SW 1271 (cell line): ENCODE measurements at regions not wholly inside any gene's neighbourhood (a gene's known extent, or its start where the extent isn't known, plus 50 kb on each side); places are given as distances from the start of the nearest gene placed in this dataset.
"Not testable (repeated sequence)": the region's sequence is repeated elsewhere in the genome, so short reads cannot be mapped to it uniquely, and the experiment has no call there.

Experiments used
- DNase-seq, 2 experiments: peaks; one replicate each; lab custom pipeline; 2025; lab: John Stamatoyannopoulos, UW

DNA sequence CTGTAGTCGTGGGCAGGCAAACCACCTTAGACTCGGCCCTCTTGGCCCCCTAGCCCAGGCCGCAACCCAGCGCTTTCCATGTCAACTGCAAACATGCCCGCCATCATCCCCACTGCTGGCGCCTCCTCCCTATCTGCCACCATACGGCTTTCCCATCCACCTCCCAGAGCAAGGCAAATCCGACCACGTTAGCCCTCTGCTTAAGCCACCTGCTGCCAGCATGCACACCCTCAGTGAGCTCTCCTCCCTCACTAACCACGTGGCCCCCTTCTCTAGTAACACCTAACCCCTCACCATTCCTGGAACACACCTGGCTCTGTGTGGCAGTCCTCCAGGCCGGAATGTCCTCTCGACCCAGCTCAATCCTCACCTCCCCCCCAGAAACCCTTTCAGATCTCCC is 534.8 kb downstream of the TP53TG3F start:
- DNase-seq: not testable (repeated sequence)

GRCh38 chr16:33995821-33996372 is 536.5 kb downstream of the TP53TG3F start:
- not testable (repeated sequence) for DNase-seq

DNA sequence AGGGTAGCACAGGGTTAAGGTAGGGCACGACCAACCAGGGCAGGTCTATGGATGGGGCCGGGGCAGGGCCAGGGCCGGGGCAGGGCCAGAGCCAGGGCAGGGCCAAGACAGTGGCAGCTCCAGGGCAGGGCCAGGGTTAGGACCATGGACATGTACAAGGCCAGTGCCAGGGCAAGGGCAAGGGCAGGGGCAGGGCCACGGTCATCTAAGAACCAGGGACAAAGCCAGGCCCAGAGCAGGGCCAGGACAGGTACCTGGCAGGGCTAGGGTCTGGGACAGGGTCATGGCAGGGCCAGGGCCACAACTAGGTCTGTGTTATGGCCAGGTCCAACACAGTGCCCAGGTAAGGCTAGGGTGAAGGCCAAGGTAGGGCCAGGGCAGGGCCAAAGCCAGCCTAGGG is 541.8 kb downstream of the TP53TG3F start:
- DNase-seq: not testable (repeated sequence)

- DNase-seq: not testable (repeated sequence)
Measured at GRCh38 chr16:34001961-34002360, 542.5 kb downstream of the TP53TG3F start.

DNA sequence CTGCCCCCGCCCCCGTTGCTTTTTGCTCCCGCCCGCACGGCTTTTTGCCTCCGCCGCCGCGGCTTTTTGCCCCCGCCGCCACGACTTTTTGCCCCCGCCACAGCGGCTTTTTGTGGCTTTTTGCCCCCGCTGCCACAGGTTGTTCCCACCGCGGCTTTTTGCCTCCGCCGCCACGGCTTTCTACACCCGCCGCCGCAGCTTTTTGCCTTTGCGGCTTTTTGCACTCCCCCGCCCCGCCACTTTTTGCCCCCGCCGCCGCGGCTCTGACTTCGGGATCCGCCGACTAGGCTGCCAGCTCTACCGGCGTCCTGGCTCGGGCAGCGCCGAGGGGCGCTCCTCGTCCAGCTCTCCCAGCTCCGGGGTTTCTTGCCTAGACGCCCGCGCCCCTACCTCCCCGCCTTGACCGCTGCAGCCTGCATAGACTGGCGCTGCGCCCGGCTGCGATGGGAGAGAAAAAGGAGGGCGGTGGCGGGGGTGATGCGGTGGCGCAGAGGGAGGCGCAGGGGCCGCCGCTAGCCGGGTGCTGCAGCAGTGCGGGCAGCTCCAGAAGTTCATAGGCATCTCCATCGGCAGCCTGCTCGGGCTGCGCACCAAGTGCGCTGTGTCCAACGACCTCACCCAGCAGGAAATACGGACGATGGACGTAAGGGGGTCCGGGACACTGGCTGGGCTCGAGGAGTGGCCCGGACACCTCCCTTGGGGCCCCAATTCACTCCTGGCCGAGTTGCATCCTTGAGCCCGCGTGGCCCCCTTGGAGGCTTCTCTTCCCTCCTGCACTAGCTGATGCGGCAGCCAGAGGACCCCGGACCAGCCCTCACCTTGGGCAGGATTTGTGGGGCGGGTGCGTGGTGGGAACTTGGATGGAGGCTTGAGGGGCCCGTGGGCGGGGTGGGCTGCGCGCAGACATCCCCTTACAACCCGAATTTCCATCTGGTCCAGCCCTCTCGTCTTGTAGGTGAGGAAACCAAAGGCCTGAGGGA is 555.7 kb downstream of the TP53TG3F start:
- DNase-seq: not testable (repeated sequence)

DNA sequence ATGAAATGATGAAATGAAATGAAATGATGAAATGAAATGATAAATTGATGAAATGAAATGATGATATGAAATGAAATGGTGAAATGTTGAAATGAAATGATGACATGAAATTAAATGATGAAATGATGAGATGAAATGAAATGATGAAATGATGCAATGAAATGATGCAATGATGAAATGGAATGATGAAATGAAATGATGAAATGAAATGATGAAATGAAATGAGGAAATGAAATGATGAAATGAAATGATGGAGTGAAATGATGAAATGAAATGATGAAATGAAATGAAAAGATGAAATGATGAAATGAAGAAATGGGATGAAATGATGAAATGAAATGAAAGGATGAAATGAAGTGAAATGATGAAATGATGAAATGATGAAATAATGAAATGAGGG is 558.9 kb downstream of the TP53TG3F start:
- not testable (repeated sequence) for DNase-seq

DNA sequence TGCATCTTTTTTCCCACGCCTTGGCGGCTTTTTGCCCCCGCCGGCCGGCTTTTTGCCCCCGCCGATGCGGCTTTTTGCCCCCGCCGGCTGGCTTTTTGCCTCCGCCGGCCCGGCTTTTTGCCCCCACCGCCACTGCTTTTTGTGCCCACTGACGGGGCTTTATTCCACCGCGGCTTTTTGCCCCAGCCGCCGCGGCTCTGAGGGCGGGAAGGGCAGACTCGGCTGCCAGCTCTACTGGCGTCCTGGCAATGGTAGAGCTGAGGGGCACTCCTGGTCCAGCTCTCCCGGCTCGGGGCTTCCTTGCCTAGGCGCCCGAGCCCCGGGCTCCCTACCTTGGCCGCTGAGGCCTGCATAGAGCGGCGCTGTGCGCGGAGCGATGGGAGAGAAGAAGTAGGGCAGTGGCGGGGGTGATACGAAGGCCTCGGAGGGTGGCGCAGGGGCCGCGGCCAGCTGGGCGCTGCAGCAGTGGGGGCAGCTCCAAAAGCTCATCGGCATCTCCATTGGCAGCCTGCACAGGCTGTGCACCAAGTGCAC is 591.4 kb downstream of the TP53TG3F start:
- DNase-seq: no peak

GRCh38 chr16:34054137-34054536 is 594.7 kb downstream of the TP53TG3F start:
- no peak for DNase-seq

- DNase-seq: no peak
Measured at GRCh38 chr16:34054969-34055368, 595.6 kb downstream of the TP53TG3F start.

- DNase-seq: not testable (repeated sequence)
Measured at GRCh38 chr16:34062620-34063253, 603.3 kb downstream of the TP53TG3F start.

DNA sequence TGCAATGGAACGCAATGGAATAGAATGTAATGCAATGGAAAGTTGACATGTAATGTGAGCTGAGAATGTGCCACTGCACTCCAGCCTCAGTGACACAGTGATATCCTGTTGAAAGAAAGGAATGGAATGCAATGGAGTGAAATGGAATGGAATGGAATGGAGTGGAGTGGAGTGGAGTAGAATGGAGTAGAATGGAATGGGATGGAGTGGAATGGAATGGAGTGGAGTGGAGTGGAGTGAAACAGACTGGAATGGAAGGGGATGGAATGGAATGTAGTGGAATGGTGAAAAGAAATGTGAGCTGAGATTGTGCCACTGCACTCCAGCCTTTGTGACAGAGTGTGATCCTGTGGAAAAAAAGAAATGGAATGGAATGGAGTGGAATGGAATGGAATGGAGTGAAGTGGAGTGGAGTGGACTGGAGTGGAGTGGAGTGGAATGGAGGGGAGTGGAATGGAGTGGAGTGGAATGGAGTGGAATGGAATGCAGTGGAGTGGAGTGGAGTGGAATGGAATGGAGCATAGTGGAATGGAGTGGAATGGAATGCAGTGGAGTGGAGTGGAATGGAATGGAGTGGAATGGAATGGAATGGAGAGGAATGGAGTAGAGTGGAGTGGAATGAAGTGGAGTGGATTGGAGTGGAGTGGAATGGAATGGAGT is 604.2 kb downstream of the TP53TG3F start:
- not testable (repeated sequence) for DNase-seq

DNA sequence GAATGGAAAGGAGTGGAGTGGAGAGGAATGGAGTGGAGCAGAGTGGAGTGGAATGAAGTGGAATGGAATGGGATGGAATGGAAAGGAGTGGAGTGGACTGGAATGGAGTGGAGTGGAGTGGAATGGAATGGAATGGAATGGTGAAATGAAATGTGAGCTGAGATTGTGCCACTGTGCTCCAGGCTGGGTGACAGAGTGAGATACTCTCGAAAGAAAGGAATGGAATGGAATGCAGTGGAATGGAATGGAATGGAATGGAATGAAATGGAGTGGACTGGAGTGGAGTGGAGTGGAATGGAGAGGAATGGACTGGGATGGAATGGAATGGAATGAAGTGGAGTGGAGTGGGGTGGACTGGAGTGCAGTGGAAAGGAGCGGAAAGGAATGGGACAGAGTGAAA is 605.2 kb downstream of the TP53TG3F start:
- not testable (repeated sequence) for DNase-seq

DNA sequence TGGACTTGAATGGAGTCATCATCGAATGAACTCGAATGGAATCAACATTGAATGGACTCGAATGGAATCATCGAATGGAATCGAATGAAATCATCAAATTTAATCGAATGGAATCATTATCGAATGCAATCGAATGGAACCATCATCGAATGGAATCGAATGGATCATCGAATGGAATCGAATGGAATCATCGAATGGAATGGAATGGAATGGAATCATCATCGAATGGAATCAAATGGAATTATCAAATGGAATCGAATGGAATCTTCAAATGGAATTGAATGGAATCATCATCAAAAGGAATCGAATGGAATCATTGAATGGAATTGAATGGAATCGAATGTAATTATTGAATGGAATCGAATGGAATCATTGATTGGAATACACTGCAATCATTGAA is 610.3 kb downstream of the TP53TG3F start:
- DNase-seq: not testable (repeated sequence)

- no peak for DNase-seq
Measured at GRCh38 chr16:34078691-34079090, 619.3 kb downstream of the TP53TG3F start.

GRCh38 chr16:34085038-34085437 is 625.6 kb downstream of the TP53TG3F start:
- not testable (repeated sequence) for DNase-seq

DNA sequence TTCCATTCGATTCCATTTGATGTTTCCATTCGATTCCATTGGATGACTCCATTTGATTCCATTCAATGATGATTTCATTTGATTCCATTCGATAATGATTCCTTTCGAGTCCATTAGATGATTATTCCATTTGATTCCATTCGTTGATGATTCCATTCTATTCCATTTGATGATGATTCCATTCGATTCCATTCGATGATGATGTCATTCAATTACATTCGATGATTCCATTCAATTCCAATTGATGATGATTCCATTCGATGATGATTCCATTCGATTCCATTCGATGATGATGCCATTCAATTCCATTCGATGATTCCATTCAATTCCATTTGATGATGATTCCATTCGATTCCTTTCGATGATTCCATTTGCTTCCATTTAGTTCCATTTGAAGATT is 635.6 kb downstream of the TP53TG3F start:
- DNase-seq: not testable (repeated sequence)

DNA sequence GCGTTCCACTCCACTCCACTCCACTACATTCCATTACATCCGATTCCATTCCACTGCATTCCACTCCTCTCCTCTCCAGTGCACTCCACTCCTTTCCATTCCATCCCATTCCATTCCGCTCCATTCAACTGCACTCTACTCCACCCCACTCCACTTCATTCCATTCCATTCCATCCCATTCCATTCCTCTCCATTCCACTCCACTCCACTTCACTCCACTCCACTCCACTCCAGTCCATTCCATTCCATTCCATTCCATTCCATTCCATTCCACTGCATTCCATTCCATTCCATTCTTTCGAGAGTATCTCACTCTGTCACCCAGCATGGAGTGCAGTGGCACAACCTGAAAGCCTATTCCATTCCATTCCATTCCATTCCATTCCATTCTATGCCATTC is 637.5 kb downstream of the TP53TG3F start:
- DNase-seq: not testable (repeated sequence)

DNA sequence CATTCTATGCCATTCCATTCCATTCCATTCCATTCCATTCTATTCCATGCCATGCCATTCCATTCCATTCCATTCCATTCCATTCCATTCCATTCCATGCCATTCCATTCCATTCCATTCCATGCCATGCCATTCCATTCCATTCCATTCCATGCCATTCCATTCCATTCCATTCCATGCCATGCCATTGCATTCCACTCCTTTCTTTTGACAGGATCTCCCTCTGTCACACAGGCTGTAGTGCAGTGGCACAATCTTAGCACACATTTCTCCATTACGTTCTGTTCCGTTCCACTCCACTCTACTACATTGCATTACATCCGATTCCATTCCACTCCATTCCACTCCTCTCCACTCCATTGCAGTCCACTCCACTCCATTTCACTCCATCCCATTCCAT is 637.9 kb downstream of the TP53TG3F start:
- not testable (repeated sequence) for DNase-seq

DNA sequence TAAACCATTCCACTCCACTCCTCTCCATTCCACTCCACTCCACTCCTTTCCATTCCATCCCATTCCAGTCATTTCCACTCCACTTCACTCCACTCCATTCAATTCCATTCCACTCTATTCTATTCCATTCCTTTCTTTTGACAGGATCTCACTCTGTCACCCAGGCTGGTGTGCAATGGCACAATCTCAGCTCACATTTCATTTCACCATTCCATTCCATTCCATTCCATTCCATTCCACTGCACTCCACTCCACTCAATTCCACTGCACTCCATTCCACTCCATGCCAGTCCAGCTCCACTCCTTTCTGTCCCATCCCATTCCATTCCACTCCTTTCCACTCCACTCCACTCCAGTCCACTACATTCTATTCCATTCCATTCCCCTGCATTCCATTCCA is 638.6 kb downstream of the TP53TG3F start:
- DNase-seq: not testable (repeated sequence)

DNA sequence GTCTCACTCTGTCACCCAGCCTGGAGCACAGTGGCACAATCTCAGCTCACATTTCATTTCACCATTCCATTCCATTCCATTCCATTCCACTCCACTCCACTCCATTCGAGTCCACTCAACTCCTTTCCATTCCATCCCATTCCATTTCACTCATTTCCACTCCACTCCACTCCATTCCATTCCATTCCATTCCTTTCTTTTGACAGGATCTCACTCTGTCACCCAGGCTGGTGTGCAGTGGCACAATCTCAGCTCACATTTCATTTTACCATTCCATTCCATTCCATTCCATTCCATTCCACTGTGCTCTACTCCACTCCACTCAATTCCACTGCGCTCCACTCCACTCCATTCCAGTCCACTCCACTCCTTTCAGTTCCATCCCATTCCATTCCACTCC is 639.6 kb downstream of the TP53TG3F start:
- DNase-seq: not testable (repeated sequence)
